ENCODE measurements at regions not wholly inside any gene's neighbourhood (a gene's known extent, or its start where the extent isn't known, plus 50 kb on each side); places are given as distances from the start of the nearest gene placed in this dataset.

DNA sequence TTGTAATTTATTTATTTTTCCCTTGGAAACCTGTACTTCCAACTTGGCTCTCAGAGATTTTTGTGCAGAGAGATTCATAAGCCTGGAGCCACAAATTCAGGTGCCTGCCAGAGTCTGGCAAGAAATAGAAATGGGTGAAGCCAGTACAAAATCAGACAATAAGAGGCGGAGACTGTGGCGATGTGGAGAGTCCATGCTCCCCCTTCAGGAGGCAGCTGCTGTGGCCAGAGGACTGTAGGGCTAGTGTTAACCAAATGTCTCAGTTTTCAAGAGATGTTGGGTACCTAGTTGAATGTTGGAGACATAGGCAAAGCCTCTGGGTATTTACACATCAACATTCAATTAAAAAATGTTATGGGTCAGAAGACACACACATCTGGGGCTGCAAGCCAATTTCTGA, 208.6 kb downstream of the PSAT1 start:
- DNase-seq, result no peak

DNA sequence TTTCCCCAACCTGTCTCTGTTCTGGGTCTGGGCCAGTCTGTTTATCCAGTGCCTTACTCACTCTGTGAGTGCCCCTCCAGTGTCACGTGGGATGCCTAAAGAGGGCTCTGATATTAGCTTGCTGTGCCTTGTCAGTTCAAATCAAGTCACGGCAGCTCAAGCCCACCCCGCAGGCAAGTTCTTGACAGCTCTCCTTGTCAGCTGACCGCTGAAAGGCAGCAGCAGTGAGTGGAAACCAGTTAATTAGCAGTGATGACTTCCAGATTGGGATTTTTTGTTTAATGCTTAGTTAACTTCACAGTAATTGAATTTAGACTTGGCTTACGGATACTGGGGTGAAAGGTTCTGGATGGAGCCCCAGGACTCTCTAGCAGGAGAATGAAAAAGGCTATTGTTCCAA, 210.1 kb downstream of the PSAT1 start:
- DNase-seq, result no peak

DNA sequence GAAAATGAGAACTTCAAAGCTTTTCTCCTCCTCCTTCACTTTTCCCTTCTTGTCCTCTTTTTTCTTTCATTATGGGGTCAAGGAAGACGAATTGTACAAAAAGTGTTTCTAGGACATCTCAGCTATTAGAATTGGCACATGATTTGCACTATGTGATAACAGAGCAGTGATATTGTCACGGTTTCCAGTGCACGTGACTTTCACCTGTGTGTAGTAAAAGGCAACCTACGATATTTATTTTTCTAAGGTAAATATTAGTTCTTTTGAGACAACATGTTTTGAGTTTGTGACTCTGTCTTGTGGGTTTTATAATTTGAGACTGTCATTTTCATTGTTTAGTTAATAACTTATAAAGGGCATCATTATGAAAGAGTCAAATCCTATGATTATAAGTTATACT, 213.1 kb downstream of the PSAT1 start:
- no peak for DNase-seq

DNA sequence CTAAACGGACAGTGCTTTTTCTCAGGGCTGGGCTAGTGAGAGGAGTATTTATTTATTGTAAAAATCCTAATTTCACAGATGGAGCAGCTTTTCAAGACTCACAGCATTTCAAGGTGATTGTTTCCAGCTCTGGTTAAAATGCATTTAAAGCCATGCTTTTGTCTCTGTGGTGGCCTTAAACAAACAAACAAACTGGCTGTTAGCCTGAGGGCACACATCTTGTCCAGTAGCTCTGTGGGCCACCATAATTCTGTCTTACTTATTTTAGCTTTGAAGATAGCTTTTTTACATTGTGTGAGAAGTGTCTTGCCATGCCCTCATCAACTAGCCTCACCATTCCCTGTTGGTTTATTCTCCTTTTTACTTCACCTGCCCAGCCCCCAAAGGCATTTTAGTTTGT, 218.2 kb downstream of the PSAT1 start:
- DNase-seq, result no peak

DNA sequence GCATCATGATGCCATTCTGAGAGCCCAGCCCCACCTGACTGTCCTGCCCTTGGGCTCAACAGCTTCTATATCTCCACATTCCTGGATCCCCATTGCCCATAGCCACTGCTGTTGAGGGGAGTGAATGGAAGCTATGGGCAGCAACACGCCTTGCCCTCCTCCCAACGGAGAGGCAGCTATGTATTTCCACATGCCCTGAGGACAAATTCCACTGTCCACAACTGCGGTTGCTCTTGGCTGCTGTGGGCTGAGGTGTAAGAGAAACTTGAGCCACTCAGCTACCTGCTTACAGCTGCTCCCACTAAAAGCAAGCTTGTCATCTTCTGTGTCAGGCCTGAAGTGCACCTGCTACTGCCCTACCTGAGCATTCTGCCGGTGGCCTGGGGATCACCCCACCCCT, 222.9 kb downstream of the PSAT1 start:
- no peak for DNase-seq

DNA sequence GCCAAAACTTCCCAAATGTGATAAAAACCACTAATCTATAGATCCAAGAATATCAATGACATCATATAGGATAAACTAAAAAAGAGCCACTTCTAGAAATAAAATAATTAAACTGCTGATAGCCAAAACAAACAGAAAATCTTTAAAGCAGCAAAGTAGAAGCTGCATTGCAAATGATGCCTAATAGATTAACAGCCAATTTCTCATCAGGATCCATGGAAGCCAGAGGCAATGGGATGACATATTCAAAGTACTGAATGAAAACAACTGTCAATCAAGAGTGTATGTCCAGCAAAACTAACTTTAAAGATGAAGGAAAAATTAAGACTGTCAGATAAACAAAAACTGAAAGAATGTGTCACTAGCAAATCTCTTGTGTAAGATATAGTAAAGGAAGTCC, 224.8 kb downstream of the PSAT1 start:
- DNase-seq, result no peak

DNA sequence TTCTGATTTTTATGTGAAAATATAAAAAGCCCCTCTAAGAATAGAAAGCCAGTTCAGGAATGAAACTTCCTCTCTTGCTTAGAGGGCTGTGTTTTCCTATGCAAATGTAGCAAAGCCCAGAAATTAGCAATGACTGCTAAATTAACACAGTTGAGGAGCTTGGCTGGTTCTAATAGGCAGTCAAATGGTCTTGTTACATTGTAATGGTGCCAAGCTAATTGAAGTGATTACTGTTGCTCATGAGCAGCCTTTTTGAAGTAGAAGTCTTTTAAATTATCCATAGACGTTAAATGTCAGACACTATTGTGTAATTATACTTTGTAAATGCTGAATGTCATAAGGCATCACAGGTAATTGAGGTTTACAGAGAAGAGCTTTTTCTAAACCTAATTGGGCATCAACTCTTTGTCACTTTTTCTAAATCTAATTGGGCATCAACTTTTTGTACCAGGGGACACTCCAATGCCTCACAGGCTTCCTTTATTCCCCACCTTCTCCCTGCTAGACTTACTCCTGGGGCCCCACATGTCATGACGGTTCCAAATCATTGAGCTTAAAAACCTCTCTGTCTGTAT, 229.1 kb downstream of the PSAT1 start:
- DNase-seq, result no peak

DNA sequence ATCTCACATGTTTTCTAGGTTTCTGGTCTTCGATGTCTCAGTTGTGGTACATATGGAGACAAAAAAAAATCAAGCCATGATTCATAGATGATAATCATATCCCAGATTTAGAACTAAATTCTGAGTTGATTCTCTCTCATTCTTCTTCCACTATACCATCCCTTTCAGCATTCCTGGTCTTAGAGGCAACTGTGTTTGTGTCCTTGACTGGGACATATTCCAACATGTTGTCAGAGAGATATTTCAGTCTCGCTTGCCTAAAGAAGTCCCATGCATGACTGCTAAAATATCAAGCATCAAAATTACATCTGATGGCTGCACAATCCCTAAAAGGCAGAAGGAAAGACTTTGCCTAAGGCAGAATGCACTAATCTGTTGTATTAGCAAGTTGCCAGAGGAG, 236.6 kb downstream of the PSAT1 start:
- no peak for DNase-seq

DNA sequence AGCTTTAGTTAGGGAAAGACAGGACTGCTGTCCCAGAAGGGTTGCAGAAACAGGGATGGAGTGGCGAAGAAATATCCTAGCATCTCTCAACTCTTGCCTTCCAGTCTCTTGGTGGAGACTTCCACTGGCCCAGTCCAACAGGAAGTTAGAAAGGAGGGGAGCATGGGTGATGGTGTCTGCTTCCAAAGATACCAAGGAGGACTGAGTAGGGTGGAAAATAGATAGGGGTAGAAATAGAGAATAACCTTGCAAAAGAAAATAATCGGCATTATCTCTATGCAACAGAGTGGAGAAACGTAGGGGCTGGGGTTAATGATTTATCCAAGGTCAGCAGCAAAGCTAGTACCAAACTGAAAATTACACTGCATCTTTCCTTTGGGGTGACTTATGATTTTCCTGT, 242.3 kb downstream of the PSAT1 start:
- no peak for DNase-seq

DNA sequence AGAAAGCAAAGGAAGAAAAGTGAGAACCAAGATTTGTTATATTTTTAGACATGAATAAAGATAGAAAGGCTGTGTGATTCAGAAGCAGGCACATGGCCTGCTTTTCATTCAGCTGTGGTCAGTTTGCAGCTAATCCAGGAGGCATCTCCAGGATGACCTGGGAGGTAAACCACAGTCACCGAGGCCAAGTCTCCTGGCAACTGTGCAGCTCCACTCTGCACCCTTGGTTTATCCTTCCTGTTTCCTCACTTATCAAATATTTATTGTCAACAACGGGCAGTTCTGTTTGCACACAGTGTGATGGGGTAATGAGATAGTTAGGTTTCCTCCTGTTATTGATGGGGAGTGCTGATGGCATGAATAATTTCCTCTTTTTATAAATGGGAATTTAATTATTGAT, 243.0 kb downstream of the PSAT1 start:
- DNase-seq, result no peak

DNA sequence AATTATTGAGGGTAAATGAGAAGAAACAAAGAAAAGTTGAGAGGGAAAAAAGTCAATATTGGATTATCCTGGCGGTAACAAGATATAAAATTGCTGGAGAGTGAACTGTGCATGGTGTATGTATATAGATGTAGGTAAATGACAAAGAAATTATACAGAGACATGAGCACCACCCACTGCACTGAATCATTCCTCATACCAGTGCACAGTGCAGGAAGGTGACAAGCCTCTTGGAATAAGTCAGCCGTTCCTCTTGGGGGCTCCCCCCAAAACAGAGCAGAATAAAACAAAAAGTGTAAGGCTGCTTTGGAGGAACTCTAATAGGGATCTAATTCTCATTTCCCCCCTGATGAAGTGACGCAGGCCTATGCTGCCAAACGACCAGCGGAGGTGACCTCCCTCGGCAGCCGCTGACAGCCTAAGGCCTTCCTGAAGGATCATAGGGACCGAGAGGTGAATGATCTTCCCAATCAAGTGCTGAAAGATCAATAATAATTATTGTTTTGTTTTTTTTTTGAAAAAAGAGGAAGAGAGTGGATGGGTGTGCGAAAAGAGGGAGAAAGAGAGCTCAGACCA, 245.0 kb downstream of the PSAT1 start:
- DNase-seq, result no peak

DNA sequence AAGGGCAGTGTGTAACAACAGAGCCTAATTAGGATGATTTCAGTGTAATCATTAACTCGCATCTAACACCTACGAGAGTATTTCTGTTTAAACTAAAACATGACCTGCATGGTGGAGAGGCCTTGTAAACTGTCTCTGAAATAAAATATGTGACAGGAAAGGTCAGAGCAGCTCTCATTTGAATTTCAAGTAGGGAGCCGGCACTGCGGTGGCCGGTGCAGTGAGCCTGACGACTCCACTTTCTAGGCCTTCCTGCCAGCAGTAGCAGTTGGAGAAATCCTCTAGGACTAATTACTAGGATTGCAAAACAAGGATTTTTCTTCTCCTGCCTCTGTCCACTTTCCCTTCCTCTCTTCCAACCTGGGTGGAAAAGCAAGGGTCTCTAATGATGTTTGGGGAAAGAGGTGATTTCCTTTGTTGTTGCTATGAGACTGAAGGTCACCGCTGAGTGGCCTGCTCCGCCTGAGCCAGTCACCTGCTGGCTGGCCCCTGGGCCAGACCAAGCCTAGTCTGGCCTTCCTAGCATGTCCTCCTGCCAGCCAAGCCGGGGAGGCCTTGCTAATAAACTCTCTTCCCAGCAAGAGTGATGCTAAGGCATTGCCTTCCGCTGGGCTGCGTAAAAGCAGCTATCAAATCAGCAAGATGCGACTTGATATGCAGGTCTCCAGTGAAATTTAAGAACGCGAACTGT, 245.7 kb downstream of the PSAT1 start:
- no peak for DNase-seq

DNA sequence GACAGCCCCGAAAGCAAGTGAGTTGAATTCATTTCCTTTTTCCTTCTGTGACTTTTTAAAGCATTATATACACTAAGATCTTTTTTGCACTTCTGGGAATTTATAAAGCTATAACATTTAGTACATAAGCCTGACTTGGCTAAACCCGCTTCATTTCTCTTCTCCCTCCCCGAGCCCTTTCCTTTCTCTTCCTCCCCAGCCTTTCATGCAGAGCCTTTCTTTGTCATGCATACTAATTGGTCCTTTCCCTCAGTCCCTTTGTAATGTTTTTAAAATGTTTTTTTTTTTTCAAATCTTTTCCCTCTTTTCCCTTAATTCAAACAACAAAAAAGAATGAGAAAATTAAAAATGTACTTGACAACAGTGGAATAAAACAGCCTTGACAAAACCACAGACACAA, 246.4 kb downstream of the PSAT1 start:
- no peak for DNase-seq

DNA sequence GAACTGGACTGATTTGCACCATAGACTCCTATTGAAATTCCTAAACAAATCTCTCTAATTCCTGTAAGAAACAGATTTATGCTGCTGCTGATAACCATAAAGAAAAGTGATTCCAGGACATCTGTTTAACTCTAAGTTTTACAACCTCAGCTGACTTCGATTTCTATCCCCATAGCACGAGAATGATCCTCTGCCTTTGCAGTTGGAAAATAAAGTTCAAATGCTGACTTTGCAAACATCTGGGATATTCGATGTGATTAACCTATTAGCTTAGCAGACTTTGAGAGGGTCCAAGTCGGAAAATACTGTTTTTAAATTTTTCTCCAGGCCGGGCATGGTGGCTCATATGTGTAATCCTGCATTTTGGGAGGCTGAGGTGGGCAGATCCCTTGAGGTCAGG, 247.3 kb downstream of the PSAT1 start:
- DNase-seq, result no peak

DNA sequence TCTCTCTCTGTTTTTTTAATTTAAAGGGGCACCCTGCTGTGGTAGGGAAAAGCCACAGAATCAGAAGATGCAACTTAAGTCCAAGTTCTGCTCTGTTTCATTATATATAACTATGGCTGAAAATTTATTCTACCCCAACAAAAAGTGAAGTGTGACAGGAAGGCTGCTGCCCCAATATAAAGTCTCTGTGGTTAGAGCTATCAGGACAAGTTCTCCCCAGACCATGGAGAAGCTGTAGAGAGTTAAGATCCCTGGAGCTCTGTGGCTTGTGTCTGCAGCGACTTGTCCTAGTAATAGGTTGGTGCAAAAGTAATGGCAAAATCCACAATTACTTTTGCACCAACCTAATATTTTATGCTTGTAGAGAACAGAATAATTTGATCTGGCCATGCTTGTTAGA, 250.9 kb downstream of the PSAT1 start:
- no peak for DNase-seq

DNA sequence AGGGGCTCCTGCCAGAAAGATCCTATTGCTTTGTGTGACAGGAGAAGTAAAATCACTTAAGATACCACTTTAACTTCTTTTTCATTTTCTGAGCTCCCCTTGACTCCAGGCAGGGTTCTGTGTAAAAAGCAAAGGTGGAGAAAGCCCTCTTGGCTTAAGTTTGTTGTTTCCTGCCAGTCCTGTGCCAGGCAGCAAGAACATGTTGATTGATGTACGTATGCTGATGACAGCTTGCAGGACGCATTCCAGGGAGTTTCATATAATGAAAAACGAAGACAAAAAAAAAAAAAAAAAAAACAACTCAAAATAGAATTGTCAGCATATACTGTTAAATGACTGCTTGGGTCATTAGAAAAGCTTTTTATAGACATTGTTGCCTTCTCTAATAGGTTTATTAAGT, 251.7 kb downstream of the PSAT1 start:
- no peak for DNase-seq

DNA sequence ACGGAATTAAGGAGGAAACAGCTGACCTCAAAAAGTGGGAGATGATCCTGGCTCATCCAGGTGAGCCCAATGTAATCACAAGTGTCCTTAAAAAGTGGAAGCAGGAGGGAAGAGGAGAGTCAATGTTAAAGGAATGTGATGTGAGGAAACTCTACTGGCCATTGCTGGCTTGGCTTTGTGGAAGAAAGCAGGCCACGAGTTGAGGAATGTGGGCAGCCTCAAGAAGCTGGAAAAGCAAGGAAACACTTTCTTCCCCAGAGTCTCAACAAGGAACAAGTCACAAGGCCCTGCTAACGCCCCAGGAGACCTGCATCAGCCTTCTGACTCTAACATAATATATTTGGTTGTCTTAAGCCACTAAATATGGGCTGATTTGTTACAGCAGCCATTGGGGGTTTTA, 252.8 kb downstream of the PSAT1 start:
- no peak for DNase-seq

DNA sequence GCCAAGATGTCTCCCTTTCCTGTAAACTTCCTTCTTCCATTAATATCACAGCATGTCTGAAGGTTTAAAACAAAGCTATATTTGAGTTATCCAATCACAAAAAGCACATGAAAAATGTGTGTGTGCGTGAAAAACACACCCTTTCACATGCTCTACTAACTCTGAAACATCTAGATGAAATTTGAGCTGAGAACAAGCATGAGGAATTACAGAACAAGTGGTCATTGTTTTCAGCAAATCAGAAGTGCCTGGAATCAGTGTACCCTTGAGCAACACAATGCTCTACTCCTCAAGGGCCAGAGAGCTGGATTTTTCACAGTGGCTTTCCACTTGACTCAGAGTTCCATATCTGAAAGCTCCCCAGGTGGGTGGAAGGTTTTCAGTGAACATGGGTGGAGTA, 255.9 kb downstream of the PSAT1 start:
- no peak for DNase-seq

DNA sequence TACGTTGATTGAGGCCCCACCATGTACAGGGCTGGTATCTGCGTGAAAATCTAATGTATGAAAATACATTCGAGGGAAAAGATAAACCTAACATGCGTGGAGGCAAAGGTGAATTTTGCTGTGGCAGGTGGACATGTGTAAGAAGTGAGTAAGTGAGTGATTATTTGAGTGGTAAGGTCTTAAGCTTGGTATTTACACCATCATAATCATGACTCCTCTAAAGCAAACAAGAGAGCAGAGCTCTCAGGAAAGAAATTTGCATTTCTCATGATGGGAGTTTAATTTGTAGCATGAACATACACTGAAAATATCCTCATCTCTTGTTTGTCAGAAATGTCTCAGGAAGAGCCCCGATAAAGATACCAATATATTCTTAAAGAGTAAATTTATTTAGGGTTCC, 260.6 kb downstream of the PSAT1 start:
- DNase-seq, result no peak

DNA sequence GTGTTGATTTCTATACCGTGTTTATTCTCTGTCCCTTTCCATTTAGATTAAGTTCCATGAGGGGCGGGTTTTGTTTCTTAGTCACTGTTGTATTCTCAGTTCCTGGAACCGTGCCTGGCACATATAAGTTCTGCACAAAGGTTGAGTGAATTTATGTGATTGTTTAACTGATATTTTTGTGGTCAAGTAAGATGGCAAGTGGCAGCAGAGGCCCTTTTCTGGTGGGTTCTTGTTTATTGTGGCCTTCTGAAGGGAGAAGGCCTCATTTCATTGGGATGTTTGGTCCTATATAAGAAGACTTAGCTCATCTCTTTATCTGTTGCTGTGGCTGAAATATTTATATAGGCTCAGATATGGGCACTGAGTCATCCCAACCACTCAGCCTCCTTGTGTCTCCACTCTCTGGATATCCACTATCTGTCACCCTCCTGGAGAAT, 262.5 kb downstream of the PSAT1 start:
- DNase-seq, result no peak

DNA sequence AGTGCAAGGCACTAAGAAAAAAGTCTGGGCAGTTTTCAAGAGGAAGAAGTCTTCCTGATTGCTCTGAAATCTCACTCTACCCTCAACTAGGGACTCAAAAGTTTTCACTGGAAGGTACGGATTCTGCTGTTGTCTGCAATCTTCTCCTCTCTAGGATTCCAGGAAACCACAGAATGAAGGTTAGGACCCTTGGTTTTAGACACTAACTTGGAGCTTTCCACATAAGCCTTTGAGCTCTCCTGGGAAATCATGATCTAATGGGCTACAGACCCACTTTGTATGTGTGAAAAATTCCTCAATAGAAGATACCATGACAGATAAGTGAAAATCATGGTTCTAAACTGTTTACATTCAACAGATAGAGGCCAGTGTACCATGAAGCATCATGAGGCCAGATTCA, 265.1 kb downstream of the PSAT1 start:
- no peak for DNase-seq

DNA sequence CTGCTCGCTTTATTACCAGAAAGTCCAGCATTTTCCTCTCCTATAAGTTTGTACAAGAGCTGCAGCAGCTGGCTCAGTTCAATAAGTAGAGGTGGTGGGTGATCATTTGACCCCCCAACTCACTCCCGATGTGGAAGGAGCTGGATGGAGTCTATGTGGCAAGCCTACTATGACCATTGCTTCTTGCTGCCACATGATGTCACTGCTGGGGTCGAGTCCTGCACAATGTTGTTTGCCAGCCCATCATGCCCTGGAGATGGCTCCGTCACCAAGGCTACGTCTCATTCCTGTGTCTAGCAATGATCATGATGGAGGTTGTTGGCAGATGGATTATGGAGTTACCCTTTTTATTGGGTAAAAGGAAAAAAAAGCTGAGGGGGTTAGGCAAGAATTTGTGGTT, 266.3 kb downstream of the PSAT1 start:
- no peak for DNase-seq

DNA sequence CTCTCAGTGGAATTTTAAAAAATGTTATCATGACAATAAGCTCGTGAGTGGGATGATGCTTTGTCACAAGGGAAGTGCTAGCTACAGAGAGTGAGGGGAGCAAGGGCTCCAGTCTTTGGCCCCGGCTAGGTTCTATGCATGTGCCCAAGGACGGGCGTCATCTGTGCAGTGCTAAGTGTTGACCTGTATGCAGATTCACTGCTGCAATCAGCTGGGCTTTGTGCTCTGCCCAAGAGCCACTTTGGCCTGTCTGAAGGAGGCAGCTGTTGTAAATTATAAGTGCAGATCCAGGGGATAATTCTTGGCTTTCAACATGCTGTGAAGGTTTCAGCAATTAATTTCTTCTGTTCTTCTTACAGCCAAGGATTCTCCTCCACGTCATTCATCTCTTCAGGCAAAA, 268.6 kb downstream of the PSAT1 start:
- DNase-seq, result no peak

DNA sequence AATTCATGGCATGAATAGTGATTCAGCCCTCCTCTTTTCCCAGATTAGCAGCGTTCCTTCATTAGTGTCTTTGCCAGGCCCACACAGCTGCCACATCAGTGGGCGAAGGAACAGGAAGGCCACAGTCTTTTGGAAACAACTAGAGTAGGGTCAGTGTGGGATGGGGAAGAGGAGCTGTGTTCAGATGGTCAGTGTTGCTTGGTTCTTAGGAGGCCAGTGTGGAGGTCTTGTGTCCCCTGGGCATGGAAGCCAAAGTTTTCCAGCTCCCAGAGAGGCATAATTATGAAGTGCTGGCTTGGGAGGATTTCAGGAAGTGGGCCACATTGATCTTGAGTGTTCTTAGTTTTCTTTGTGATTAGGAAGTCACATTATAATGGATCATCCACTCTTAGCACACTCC, 269.6 kb downstream of the PSAT1 start:
- no peak for DNase-seq
